GM12878 (cell line): ENCODE measurements at regions not wholly inside any gene's neighbourhood (a gene's known extent, or its start where the extent isn't known, plus 50 kb on each side); places are given as distances from the start of the nearest gene placed in this dataset.

ENCODE experiments used
- ATAC-seq: fragments of 200-7000 bp; cut with Tn5 transposase; 3 replicates; pipeline ENCODE4 v1.9.1; 2020; ENCODE audit warnings: mild to moderate bottlenecking, moderate library complexity
- BruUV-seq: library from RNA; stranded (reverse); fragments of 400-500 nt; replicated peaks from 2 replicates; lab custom pipeline; 2021; lab: Mats Ljungman, UMichigan
- CTCF ChIA-PET: fragments of 300-600 bp; sonication (Branson Sonifier 250); formaldehyde crosslinking; extraction: SDS; loops from one replicate; lab custom pipeline; 2021; ENCODE audit warnings: inconsistent platforms; lab: Yijun Ruan, JAX
- POLR2A ChIA-PET: fragments of 350-600 bp; formaldehyde crosslinking; extraction: SDS; loops from one replicate; lab custom pipeline; 2021; ENCODE audit warnings: inconsistent platforms; lab: Charles Lee
- RAD21 ChIA-PET: fragments of 300-600 bp; sonication (Branson Sonifier 250); formaldehyde crosslinking; loops from one replicate; lab custom pipeline; 2023; ENCODE audit warnings: antibody characterized with exemption; ENCODE audit not compliant: unreplicated experiment; lab: Charles Lee
- SMC1A ChIA-PET: fragments of 300-600 bp; sonication (Branson Sonifier 250); formaldehyde crosslinking; loops from one replicate; lab custom pipeline; 2023; ENCODE audit not compliant: unreplicated experiment, uncharacterized antibody; lab: Charles Lee
- DNase-seq: peaks from one replicate; pipeline ENCODE4 v3.0.0-alpha.2; 2011; ENCODE audit warnings: low read depth, low spot score
- FAIRE-seq: peaks from 3 replicates; lab custom pipeline; 2011; peaks lifted over from hg19 to GRCh38; lab: Jason Lieb, UNC
- H2AFZ ChIP-seq: 2 replicates; pipeline ENCODE4 v1.6.0; 2011; ENCODE audit warnings: low read depth, low read length, control low read depth; ENCODE audit not compliant: control insufficient read depth
- H3K27ac ChIP-seq: 2 replicates; pipeline ENCODE4 v1.5.1; 2011; ENCODE audit warnings: control low read depth; ENCODE audit not compliant: control insufficient read depth, insufficient read depth
- H3K27me3 ChIP-seq, 2 experiments: replicated peaks in 1 of 2; 2 replicates each; pipeline versions ENCODE4 v1.6.0 to v1.6.1; 2011; ENCODE audit warnings: low read length in 1 of 2; ENCODE audit not compliant: control insufficient read depth in 2 of 2, insufficient read depth in 2 of 2
- H3K36me3 ChIP-seq, 2 experiments: 2 replicates each; pipeline ENCODE4 v1.5.1; 2011; ENCODE audit warnings: low read length in 1 of 2; ENCODE audit not compliant: control insufficient read depth in 2 of 2, insufficient read depth in 2 of 2
- H3K4me1 ChIP-seq: 2 replicates; pipeline ENCODE4 v1.6.1; 2011; ENCODE audit warnings: mild to moderate bottlenecking, low read length, moderate library complexity, mixed read lengths; ENCODE audit not compliant: control insufficient read depth, insufficient read depth
- H3K4me2 ChIP-seq: 2 replicates; pipeline ENCODE4 v1.6.0; 2011; ENCODE audit warnings: control low read depth; ENCODE audit not compliant: control insufficient read depth, insufficient read depth
- H3K4me3 ChIP-seq: fragments of 200-600 bp; sonication (generic); 2 replicates; pipeline ENCODE4 v1.5.1; 2016
- H3K79me2 ChIP-seq: 2 replicates; pipeline ENCODE4 v1.6.0; 2011; ENCODE audit warnings: low read length; ENCODE audit not compliant: control insufficient read depth, insufficient read depth
- H3K9ac ChIP-seq: 2 replicates; pipeline ENCODE4 v1.8.0; 2011; ENCODE audit warnings: low read length, control low read depth, mixed read lengths; ENCODE audit not compliant: control insufficient read depth, insufficient read depth
- H3K9me3 ChIP-seq: replicated peaks from 3 replicates; pipeline ENCODE4 v1.5.1; 2011; ENCODE audit warnings: mild to moderate bottlenecking, low read length; ENCODE audit not compliant: control insufficient read depth, insufficient read depth
- H4K20me1 ChIP-seq: 2 replicates; pipeline ENCODE4 v1.6.0; 2011; ENCODE audit not compliant: control insufficient read depth, insufficient read depth
- CREB1 ChIP-seq: IDR thresholded peaks from 2 replicates; pipeline ENCODE4 v1.6.1; 2012; ENCODE audit warnings: low read depth, mild to moderate bottlenecking, inconsistent platforms
- CTCF ChIP-seq, 3 experiments: IDR thresholded peaks in 2 of 3; conservative IDR thresholded peaks in 1 of 3; 2 replicates each; pipeline ENCODE4 v1.5.1; 2011; ENCODE audit warnings: low read depth in 3 of 3, low read length in 3 of 3, mild to moderate bottlenecking in 3 of 3, control low read depth in 2 of 3, moderate library complexity in 2 of 3, inconsistent platforms in 1 of 3, mixed read lengths in 1 of 3; ENCODE audit not compliant: control insufficient read depth in 2 of 3, insufficient read depth in 1 of 3; ENCODE audit errors: extremely low read depth in 1 of 3
- GATAD2B ChIP-seq: fragments of 450-650 bp; conservative IDR thresholded peaks from 2 replicates; pipeline ENCODE4 v1.6.1; 2017; ENCODE audit warnings: low read depth, mild to moderate bottlenecking, moderate library complexity
- JUND ChIP-seq: IDR thresholded peaks from 2 replicates; pipeline ENCODE4 v1.6.1; 2012; ENCODE audit warnings: low read depth, mild to moderate bottlenecking, low read length, improper control_type of control experiment, moderate library complexity
- NR2F1 ChIP-seq: fragments of 450-650 bp; conservative IDR thresholded peaks from 2 replicates; pipeline ENCODE4 v1.6.1; 2017; ENCODE audit warnings: mild to moderate bottlenecking
- TARDBP ChIP-seq: IDR thresholded peaks from 2 replicates; pipeline ENCODE4 v1.6.1; 2016; ENCODE audit warnings: borderline replicate concordance
- ZNF274 ChIP-seq: IDR thresholded peaks from one replicate; pipeline ENCODE4 v1.8.0; 2011; ENCODE audit not compliant: insufficient read length, insufficient read depth
- ZZZ3 ChIP-seq: IDR thresholded peaks from 2 replicates; pipeline ENCODE4 v1.6.1; 2011; ENCODE audit warnings: low read depth; ENCODE audit not compliant: control insufficient read depth, insufficient read length
- WGBS: methylation state at CpG from one replicate; pipeline ENCODE4 v1.1.6; 2016; ENCODE audit warnings: low lambda C conversion rate; ENCODE audit not compliant: insufficient replicate concordance, insufficient coverage; ENCODE audit errors: missing lambda C conversion rate; 5-methylcytosine and 5-hydroxymethylcytosine counted together
- in situ Hi-C: fragments of 300-500 bp; cut with MboI; formaldehyde crosslinking; loops from 9 replicates; pipeline ENCODE4 v1.14.3; 2018; ENCODE audit warnings: mixed read lengths
- intact Hi-C: fragments of 100-400 bp; cut with micrococcal nuclease; formaldehyde crosslinking; loops from one replicate; pipeline ENCODE4 v1.14.2; 2022; ENCODE audit not compliant: unreplicated experiment

GRCh38 chr4:169338241-169338640 is 67.5 kb upstream of the SH3RF1 start:
- FAIRE-seq: no peak

More at GRCh38 chr4:169338241-169338640, 67.5 kb upstream of the SH3RF1 start:
- intact Hi-C loops: no loop called here
- Histone ChIP-seq H2AFZ (no peak overlapping the region), H3K4me3 (no peak overlapping the region), H3K4me2 (no peak overlapping the region), H3K27ac (no peak overlapping the region), H3K9ac (no peak overlapping the region), H3K36me3 (no peaks in the 10 kb centered on the region), H3K79me2 (no peaks in the 10 kb centered on the region), H3K27me3 (no peaks in the 10 kb centered on the region), H3K9me3 (no peaks in the 10 kb centered on the region; the same call in 2 of the 3 replicates), H4K20me1 (no peaks in the 10 kb centered on the region), H3K4me1 (peaks cover 13% of the 10 kb centered on the region)
- DNase-seq: no peak
- WGBS: 26% methylated on average over 2 of the region's 2 CpGs
- ATAC-seq: no peak
- BruUV-seq: no TSS peak
- RAD21 ChIA-PET: interaction anchor here (1.7 kb wide), 1 partner anchor 99 kb away, joined by 5 read pairs; no protein-coding TSS in a partner anchor
- POLR2A ChIA-PET: interaction anchor here (0.6 kb wide), 1 partner anchor 215 kb away, joined by 4 read pairs; no protein-coding TSS in a partner anchor
- CTCF ChIA-PET: no interaction called here
- SMC1A ChIA-PET: interaction anchor here (1.1 to 1.4 kb wide), 3 partner anchors 24 to 100 kb away, joined by 3 to 4 read pairs (median 3); no protein-coding TSS in a partner anchor
- no peak for TF ChIP-seq NR2F1
- TF ChIP-seq JUND: no peak
- no peak for TF ChIP-seq CREB1
- TF ChIP-seq ZNF274: no peak
- TF ChIP-seq GATAD2B: no peak
- TF ChIP-seq TARDBP: no peak
- no peak for TF ChIP-seq ZZZ3
- TF ChIP-seq CTCF (IDR thresholded peaks at IDR 0.05 in 2 of 3, conservative IDR thresholded peaks at IDR 0.05 in 1 of 3; ENCODE audit: control insufficient read depth in 2 of 3, extremely low read depth in 1 of 3, insufficient read depth in 1 of 3, low read depth in 3 of 3, low read length in 3 of 3): no peak
- in situ Hi-C loops: no loop called here
